DOHH2 (cell line): ENCODE measurements at regions not wholly inside any gene's neighbourhood (a gene's known extent, or its start where the extent isn't known, plus 50 kb on each side); places are given as distances from the start of the nearest gene placed in this dataset.

Experiments used
- H3F3A ChIP-seq: fragments of 200-600 bp; sonication (generic), shearing (Covaris generic); 2 replicates; pipeline ENCODE4 v1.6.0; 2016; ENCODE audit warnings: antibody characterized with exemption, mild to moderate bottlenecking; ENCODE audit not compliant: control insufficient read depth, insufficient read depth
- H3K27ac ChIP-seq: fragments of 200-600 bp; sonication (generic); 2 replicates; pipeline ENCODE4 v1.5.1; 2014; ENCODE audit warnings: low read depth, mild to moderate bottlenecking, low read length, moderate library complexity
- H3K27me3 ChIP-seq: fragments of 200-600 bp; sonication (generic); 2 replicates; pipeline ENCODE4 v1.6.1; 2014; ENCODE audit warnings: mild to moderate bottlenecking, low read length, mixed read lengths; ENCODE audit not compliant: control insufficient read depth
- H3K36me3 ChIP-seq: fragments of 200-600 bp; sonication (generic); 2 replicates; pipeline ENCODE4 v1.6.1; 2014; ENCODE audit warnings: mild to moderate bottlenecking, low read length, moderate library complexity, mixed read lengths; ENCODE audit not compliant: control insufficient read depth
- H3K4me1 ChIP-seq: fragments of 200-600 bp; sonication (generic); 2 replicates; pipeline ENCODE4 v1.6.1; 2014; ENCODE audit warnings: mild to moderate bottlenecking, low read length, mixed read lengths; ENCODE audit not compliant: control insufficient read depth
- H3K4me2 ChIP-seq: fragments of 200-600 bp; sonication (generic); 2 replicates; pipeline ENCODE4 v1.6.0; 2014; ENCODE audit warnings: mild to moderate bottlenecking, low read length, moderate library complexity
- H3K4me3 ChIP-seq: fragments of 200-600 bp; sonication (generic); 2 replicates; pipeline ENCODE4 v1.5.1; 2014; ENCODE audit warnings: mild to moderate bottlenecking, low read length, mixed read lengths
- H3K79me2 ChIP-seq: fragments of 200-600 bp; sonication (generic); 2 replicates; pipeline ENCODE4 v1.6.1; 2014; ENCODE audit warnings: mild to moderate bottlenecking, low read length, mixed read lengths; ENCODE audit not compliant: control insufficient read depth
- H3K9me2 ChIP-seq: fragments of 200-600 bp; sonication (generic); replicated peaks from 2 replicates; pipeline ENCODE4 v1.6.1; 2014; ENCODE audit warnings: mild to moderate bottlenecking, low read length, mixed read lengths; ENCODE audit not compliant: control insufficient read depth
- H3K9me3 ChIP-seq: fragments of 200-600 bp; sonication (generic); 2 replicates; pipeline ENCODE4 v1.6.1; 2014; ENCODE audit warnings: antibody characterized with exemption, low read length, mixed read lengths; ENCODE audit not compliant: control insufficient read depth, insufficient read depth
- H4K20me1 ChIP-seq: fragments of 200-600 bp; sonication (generic); 2 replicates; pipeline ENCODE4 v1.6.0; 2014; ENCODE audit warnings: low read depth, mild to moderate bottlenecking, antibody characterized with exemption, low read length, moderate library complexity; ENCODE audit not compliant: control insufficient read depth, insufficient read depth
- CTCF ChIP-seq: fragments of 200-600 bp; sonication (generic); IDR thresholded peaks from one replicate; pipeline ENCODE4 v1.5.1; 2014; ENCODE audit warnings: antibody characterized with exemption, mild to moderate bottlenecking, low read depth, low read length; ENCODE audit not compliant: poor library complexity, severe bottlenecking
- EZH2phosphoT487 ChIP-seq: fragments of 200-600 bp; sonication (generic); IDR thresholded peaks from 2 replicates; pipeline ENCODE4 v1.6.1; 2017; ENCODE audit warnings: borderline replicate concordance, mild to moderate bottlenecking, antibody characterized with exemption, low read length, moderate library complexity, mixed read lengths

GRCh38 chr18:43886341-43886740 is 609.1 kb upstream of the SYT4 start:
- no peaks in the 10 kb centered on the region for H3K4me1 ChIP-seq
- no peaks in the 10 kb centered on the region for H3K36me3 ChIP-seq
- no peaks in the 10 kb centered on the region for H4K20me1 ChIP-seq
- H3K4me3 ChIP-seq, result no peak overlapping the region
- H3K9me2 ChIP-seq, result no peaks in the 10 kb centered on the region
- H3K27me3 ChIP-seq, result no peaks in the 10 kb centered on the region
- H3F3A ChIP-seq, result no peaks in the 10 kb centered on the region
- H3K27ac ChIP-seq, result no peak overlapping the region
- TF ChIP-seq EZH2phosphoT487, result no peak
- TF ChIP-seq CTCF, result no peak
- no peaks in the 10 kb centered on the region for H3K79me2 ChIP-seq
- H3K9me3 ChIP-seq, result no peaks in the 10 kb centered on the region
- H3K4me2 ChIP-seq, result no peak overlapping the region

- Histone ChIP-seq H3K9me2 (no peaks in the 10 kb centered on the region), H4K20me1 (no peaks in the 10 kb centered on the region), H3K36me3 (no peaks in the 10 kb centered on the region), H3K4me2 (no peak overlapping the region), H3K27ac (no peak overlapping the region), H3K9me3 (no peaks in the 10 kb centered on the region), H3K27me3 (no peaks in the 10 kb centered on the region), H3F3A (no peaks in the 10 kb centered on the region), H3K4me1 (no peaks in the 10 kb centered on the region), H3K4me3 (no peak overlapping the region), H3K79me2 (no peaks in the 10 kb centered on the region)
- TF ChIP-seq EZH2phosphoT487 (no peak), CTCF (no peak)
Observed at GRCh38 chr18:43887491-43887890, 610.2 kb upstream of the SYT4 start.

- Histone ChIP-seq H3K27me3 (no peaks in the 10 kb centered on the region), H3K4me1 (no peaks in the 10 kb centered on the region), H3F3A (no peaks in the 10 kb centered on the region), H3K4me3 (no peak overlapping the region), H3K9me2 (no peaks in the 10 kb centered on the region), H3K9me3 (no peaks in the 10 kb centered on the region), H3K36me3 (no peaks in the 10 kb centered on the region), H3K4me2 (no peak overlapping the region), H3K79me2 (no peaks in the 10 kb centered on the region), H3K27ac (no peak overlapping the region), H4K20me1 (no peaks in the 10 kb centered on the region)
- TF ChIP-seq CTCF (no peak), EZH2phosphoT487 (no peak)
Observed at GRCh38 chr18:43888598-43888997, 611.3 kb upstream of the SYT4 start.
